Upper lobe of left lung (tissue), 6 donors: ENCODE measurements at regions not wholly inside any gene's neighbourhood (a gene's known extent, or its start where the extent isn't known, plus 50 kb on each side); places are given as distances from the start of the nearest gene placed in this dataset.

ENCODE experiments used
- ATAC-seq, 2 donors: fragments of 200-7000 bp; cut with Tn5 transposase; one replicate each; pipeline ENCODE4 v1.9.1; 2022; ENCODE audit warnings: mild to moderate bottlenecking in 2 of 2, moderate library complexity in 2 of 2; ENCODE audit not compliant: low FRiP score in 2 of 2
- DNase-seq, 2 donors: peaks; one replicate each; pipeline ENCODE4 v3.0.0-alpha.2; 2019 to 2020
- H3K27ac ChIP-seq, 4 donors: fragments of 200-600 bp; sonication (generic); one replicate each; pipeline ENCODE4 v1.5.1; 2016 to 2019
- H3K27me3 ChIP-seq, 4 donors: fragments of 200-600 bp; sonication (generic); one replicate each; pipeline ENCODE4 v1.5.1; 2017 to 2019
- H3K36me3 ChIP-seq, 4 donors: fragments of 200-600 bp; sonication (generic); one replicate each; pipeline ENCODE4 v1.5.1; 2016 to 2019
- H3K4me1 ChIP-seq, 4 donors: fragments of 200-600 bp; sonication (generic); one replicate each; pipeline ENCODE4 v1.5.1; 2018 to 2019
- H3K4me3 ChIP-seq, 4 donors: fragments of 200-600 bp; sonication (generic); one replicate each; pipeline ENCODE4 v1.5.1; 2017 to 2019; ENCODE audit warnings: mild to moderate bottlenecking in 2 of 4, moderate library complexity in 1 of 4
- H3K9me3 ChIP-seq, 4 donors: fragments of 200-600 bp; sonication (generic); one replicate each; pipeline ENCODE4 v1.5.1; 2018 to 2019
- EP300 ChIP-seq, 4 donors: sonication (generic); formaldehyde crosslinking; IDR thresholded peaks; one replicate each; pipeline ENCODE4 v1.5.1; 2017; ENCODE audit warnings: antibody characterized with exemption in 4 of 4, control low read depth in 2 of 4
- POLR2A ChIP-seq, 4 donors: fragments of 450-650 bp; IDR thresholded peaks; one replicate each; pipeline ENCODE4 v1.5.1; 2016 to 2017; ENCODE audit warnings: antibody characterized with exemption in 4 of 4, mild to moderate bottlenecking in 2 of 4
- POLR2AphosphoS5 ChIP-seq, 2 donors: sonication (generic); formaldehyde crosslinking; IDR thresholded peaks; one replicate each; pipeline ENCODE4 v1.5.1; 2017; ENCODE audit warnings: antibody characterized with exemption in 2 of 2
- WGBS, 2 donors: methylation state at CpG; one replicate each; pipeline ENCODE4 v1.1.5; 2017 to 2018; 5-methylcytosine and 5-hydroxymethylcytosine counted together
- TF ChIP-seq, protein P1 (sequence below), 6 experiments: fragments of 450-650 bp in 4 of 6; fragments of 200-600 bp in 2 of 6; sonication (generic) in 2 of 6; IDR thresholded peaks; one replicate each; pipeline ENCODE4 v1.5.1; 2016 to 2019; ENCODE audit warnings: antibody characterized with exemption in 6 of 6
- donor health status: DM: no; HTN: no; CAD: no; lungs with moderate emphysema.
- donor health status: DM: no; HTN: yes; CAD: no; lungs with severe emphysema.

DNA sequence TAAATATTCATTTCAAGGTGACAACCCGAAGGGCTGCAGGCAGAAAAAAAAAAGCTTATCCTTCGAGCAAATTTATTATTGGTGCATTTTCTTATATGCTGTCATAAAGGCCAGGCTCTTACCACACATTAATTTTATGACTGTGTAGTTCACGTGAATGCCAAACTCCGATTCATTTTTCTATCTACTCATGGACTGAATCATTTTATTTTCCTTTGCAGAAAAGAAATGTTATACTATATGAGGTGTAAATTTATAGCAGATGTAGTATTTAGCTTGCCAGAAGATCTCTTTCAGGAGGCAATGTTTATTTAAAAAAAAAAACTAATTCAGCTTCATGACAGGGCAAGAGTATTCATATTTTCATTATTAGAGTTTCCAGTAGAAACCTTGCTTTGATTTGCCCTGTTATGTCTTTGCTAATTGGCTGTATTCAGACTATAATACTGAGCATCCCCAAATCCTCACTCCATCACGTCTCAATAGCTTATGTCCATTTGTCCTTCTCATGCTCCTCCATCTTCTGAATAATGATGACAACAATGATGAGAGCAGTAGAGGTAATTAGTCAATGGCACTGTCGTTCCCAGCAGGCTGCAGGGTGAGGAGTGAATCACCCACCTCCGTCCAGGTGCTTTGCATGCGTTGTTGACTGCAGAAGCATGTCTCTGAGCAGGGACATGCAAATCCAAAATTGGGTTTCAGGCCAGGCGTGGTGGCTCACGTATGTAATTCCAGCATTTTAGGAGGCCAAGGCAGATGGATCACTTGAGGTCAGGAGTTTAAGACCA lies 101.1 kb upstream of the RAB12 start:
- Histone ChIP-seq H3K9me3 (no peaks in the 10 kb centered on the region), H3K27me3 (no peaks in the 10 kb centered on the region), H3K27ac (no peak overlapping the region), H3K4me3 (no peak overlapping the region), H3K4me1 (no peaks in the 10 kb centered on the region), H3K36me3 (no peaks in the 10 kb centered on the region)
- ATAC-seq (no peak), DNase-seq (no peak)
- TF ChIP-seq, protein P1, sequence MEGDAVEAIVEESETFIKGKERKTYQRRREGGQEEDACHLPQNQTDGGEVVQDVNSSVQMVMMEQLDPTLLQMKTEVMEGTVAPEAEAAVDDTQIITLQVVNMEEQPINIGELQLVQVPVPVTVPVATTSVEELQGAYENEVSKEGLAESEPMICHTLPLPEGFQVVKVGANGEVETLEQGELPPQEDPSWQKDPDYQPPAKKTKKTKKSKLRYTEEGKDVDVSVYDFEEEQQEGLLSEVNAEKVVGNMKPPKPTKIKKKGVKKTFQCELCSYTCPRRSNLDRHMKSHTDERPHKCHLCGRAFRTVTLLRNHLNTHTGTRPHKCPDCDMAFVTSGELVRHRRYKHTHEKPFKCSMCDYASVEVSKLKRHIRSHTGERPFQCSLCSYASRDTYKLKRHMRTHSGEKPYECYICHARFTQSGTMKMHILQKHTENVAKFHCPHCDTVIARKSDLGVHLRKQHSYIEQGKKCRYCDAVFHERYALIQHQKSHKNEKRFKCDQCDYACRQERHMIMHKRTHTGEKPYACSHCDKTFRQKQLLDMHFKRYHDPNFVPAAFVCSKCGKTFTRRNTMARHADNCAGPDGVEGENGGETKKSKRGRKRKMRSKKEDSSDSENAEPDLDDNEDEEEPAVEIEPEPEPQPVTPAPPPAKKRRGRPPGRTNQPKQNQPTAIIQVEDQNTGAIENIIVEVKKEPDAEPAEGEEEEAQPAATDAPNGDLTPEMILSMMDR (IDR thresholded peaks at IDR 0.05): no peak
- TF ChIP-seq POLR2A (IDR thresholded peaks at IDR 0.05): no peak
- 81 to 84% methylated on average over 10 of the region's 10 CpGs for WGBS, 2 donors

DNA sequence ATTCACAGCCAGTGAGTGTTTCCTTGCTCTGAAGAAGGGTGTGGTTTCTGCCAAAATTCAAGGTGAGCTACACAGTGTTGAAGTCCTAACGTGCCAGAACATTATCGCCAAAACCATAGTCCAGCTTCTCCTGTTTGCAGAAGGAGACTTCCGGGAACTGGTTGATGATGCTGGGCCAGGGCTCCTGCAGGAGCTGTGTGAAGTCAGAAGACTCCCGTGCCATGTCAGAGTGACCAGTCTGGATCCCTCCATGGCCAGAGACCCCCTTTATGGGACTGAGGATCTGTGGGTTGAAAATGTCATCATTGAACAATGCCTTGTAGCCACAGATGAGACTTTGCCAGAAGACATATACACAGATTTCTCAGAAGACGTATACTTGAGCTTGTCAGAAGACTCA lies 96.0 kb upstream of the RAB12 start:
- no peaks in the 10 kb centered on the region for H3K9me3 ChIP-seq
- ATAC-seq (no peak), DNase-seq (no peak)
- WGBS, 2 donors: 89 to 90% methylated on average over 4 to 5 of the region's 5 CpGs
- H3K4me3 ChIP-seq: no peak overlapping the region
- no peaks in the 10 kb centered on the region for H3K27me3 ChIP-seq
- no peak overlapping the region for H3K27ac ChIP-seq
- TF ChIP-seq EP300 (IDR thresholded peaks at IDR 0.05) (no peak), POLR2AphosphoS5 (IDR thresholded peaks at IDR 0.05) (no peak), POLR2A (IDR thresholded peaks at IDR 0.05) (no peak)
- TF ChIP-seq, protein P1 (IDR thresholded peaks at IDR 0.05): no peak
- H3K4me1 ChIP-seq: no peaks in the 10 kb centered on the region
- H3K36me3 ChIP-seq: no peaks in the 10 kb centered on the region

DNA sequence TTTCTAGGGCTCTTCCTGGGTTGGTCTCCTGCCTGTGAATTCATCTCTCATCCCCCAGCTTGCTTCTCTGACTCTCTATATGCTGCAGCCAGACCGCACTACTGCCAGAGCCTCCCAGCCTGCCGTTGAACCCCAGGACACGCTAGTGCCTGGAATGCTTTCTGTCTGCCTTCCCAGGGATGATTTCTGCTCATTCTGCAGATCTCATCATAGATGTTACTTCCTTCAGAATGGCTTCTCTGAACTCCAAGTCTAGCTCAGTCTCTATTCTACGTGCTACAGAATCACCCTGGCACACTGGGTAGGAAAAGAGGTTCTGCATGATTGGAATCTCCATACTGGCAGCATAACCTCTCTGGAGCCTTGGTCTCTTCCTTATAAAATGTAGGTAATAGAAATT lies 94.8 kb upstream of the RAB12 start:
- H3K27ac ChIP-seq: no peak overlapping the region
- no peaks in the 10 kb centered on the region for H3K9me3 ChIP-seq
- DNase-seq: no peak
- no peaks in the 10 kb centered on the region for H3K4me1 ChIP-seq
- H3K36me3 ChIP-seq: no peaks in the 10 kb centered on the region
- no peak for ATAC-seq
- no peak overlapping the region for H3K4me3 ChIP-seq
- TF ChIP-seq EP300 (IDR thresholded peaks at IDR 0.05) (no peak), POLR2A (IDR thresholded peaks at IDR 0.05) (no peak), POLR2AphosphoS5 (IDR thresholded peaks at IDR 0.05) (no peak)
- TF ChIP-seq, protein P1 (IDR thresholded peaks at IDR 0.05): no peak
- WGBS, 2 donors: 91 to 94% methylated on average over 4 of the region's 4 CpGs
- no peaks in the 10 kb centered on the region for H3K27me3 ChIP-seq

DNA sequence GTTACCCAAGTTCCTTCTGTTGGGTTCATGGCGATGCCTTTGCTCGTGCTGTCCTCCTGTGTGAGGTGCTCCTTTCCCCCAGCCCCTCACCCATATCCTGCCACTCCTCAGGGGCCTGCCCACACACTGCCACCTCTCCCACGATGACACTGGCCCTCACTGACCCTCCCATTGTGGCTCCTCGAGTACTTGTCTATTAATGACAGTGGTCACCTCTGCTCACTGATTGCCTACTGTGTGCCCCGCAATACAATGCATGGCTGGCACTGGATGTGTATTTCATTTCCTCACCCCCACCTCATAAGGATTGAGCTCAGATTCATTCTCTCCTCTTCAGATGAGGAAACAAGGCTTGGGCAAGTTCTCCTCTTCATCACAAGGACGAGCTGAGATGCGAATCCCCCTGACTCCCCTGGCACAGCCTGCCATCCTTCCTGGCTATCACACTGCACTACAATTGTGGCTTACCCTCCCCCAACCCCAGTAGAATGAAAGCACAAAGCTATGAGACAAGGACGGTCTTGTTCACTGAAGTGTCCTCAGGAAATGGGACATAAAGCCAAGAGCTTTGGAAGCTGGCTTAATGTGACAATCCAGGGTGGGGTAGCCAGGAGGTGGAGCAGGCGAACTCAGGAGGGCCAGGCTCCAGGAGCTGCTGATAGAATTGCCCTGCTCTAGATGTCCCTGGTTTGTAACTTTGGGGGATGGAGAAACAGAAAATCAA lies 93.9 kb upstream of the RAB12 start:
- TF ChIP-seq, protein P1 (IDR thresholded peaks at IDR 0.05): no peak
- TF ChIP-seq POLR2AphosphoS5 (IDR thresholded peaks at IDR 0.05) (no peak), POLR2A (IDR thresholded peaks at IDR 0.05) (no peak), EP300 (IDR thresholded peaks at IDR 0.05) (no peak)
- Histone ChIP-seq H3K27me3 (no peaks in the 10 kb centered on the region), H3K27ac (no peak overlapping the region), H3K4me1 (no peaks in the 10 kb centered on the region), H3K4me3 (no peak overlapping the region), H3K9me3 (peaks cover 0 to 3% (median 0%) of the 10 kb centered on the region in 4 donors), H3K36me3 (no peaks in the 10 kb centered on the region)
- DNase-seq: no peak
- 79 to 83% methylated on average over 9 of the region's 9 CpGs for WGBS, 2 donors
- no peak for ATAC-seq
